Fibroblast of pulmonary artery (primary cell): ENCODE measurements at regions not wholly inside any gene's neighbourhood (a gene's known extent, or its start where the extent isn't known, plus 50 kb on each side); places are given as distances from the start of the nearest gene placed in this dataset.

Experiments
- DNase-seq: peaks from one replicate; pipeline ENCODE4 v3.0.0-alpha.2; 2010; ENCODE audit warnings: low read depth
- H3K4me3 ChIP-seq: replicated peaks from 2 replicates; pipeline ENCODE4 v1.5.1; 2011; ENCODE audit warnings: low read depth, mild to moderate bottlenecking, control low read depth, low read length, moderate library complexity
- TF ChIP-seq, protein P1 (sequence below): IDR thresholded peaks from 2 replicates; pipeline ENCODE4 v1.5.1; 2011; ENCODE audit warnings: mild to moderate bottlenecking, control low read depth, low read length, inconsistent platforms; ENCODE audit errors: missing control alignments

GRCh38 chr4:14458463-14458862 is 543.8 kb upstream of the CPEB2 start:
- no peak for DNase-seq
- TF ChIP-seq, protein P1, sequence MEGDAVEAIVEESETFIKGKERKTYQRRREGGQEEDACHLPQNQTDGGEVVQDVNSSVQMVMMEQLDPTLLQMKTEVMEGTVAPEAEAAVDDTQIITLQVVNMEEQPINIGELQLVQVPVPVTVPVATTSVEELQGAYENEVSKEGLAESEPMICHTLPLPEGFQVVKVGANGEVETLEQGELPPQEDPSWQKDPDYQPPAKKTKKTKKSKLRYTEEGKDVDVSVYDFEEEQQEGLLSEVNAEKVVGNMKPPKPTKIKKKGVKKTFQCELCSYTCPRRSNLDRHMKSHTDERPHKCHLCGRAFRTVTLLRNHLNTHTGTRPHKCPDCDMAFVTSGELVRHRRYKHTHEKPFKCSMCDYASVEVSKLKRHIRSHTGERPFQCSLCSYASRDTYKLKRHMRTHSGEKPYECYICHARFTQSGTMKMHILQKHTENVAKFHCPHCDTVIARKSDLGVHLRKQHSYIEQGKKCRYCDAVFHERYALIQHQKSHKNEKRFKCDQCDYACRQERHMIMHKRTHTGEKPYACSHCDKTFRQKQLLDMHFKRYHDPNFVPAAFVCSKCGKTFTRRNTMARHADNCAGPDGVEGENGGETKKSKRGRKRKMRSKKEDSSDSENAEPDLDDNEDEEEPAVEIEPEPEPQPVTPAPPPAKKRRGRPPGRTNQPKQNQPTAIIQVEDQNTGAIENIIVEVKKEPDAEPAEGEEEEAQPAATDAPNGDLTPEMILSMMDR = no peak
- no peak overlapping the region for H3K4me3 ChIP-seq

DNA sequence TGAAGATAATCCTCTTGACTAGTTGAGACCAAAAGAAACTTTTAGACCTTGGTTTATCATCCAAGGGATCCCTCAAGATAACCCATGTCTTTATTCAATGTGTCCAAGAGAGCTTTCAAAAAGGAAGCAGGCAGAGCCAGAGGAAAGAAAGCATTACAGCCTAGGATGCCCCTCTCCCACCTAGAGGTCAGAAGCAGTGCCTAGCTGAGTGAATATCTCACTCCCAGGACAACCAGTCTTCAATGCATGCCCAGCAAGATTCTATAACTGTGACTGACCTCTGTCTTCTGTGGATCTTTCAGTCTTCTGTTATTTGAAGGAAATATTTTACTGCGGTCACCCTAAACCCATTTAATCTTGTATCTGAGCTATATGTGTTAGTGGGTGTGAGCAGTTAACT is 537.2 kb upstream of the CPEB2 start:
- DNase-seq = no peak
- TF ChIP-seq, protein P1 = no peak
- no peak overlapping the region for H3K4me3 ChIP-seq

- no peak for DNase-seq
- TF ChIP-seq, protein P1 = no peak
These were observed 536.8 kb upstream of the CPEB2 start for GRCh38 chr4:14465507-14465906.

DNA sequence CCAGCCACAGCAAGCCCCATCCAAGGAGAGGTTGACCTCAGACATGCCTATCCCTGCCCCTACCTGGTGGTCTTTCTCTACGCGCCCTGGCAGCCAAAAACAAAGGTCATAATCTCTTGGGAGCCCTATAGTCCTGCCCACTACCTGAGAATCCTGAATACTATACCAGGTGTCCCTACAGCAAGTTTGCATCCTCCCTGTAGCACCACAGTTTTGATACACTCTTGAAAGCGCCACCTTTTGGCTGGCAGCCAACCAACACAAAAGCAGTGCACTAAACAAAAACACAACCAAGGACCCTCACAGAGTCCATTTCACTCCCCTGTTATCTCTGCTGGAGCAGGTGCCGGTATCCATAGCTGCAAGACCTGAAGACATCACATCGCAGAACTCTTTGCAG is 523.8 kb upstream of the CPEB2 start:
- TF ChIP-seq, protein P1 = no peak
- no peak for DNase-seq
- H3K4me3 ChIP-seq = no peak overlapping the region

More at GRCh38 chr4:14465507-14465906, 536.8 kb upstream of the CPEB2 start:
- H3K4me3 ChIP-seq = no peak overlapping the region

- H3K4me3 ChIP-seq = no peak overlapping the region
- no peak for DNase-seq
- TF ChIP-seq, protein P1 = no peak
These were observed 505.9 kb upstream of the CPEB2 start for GRCh38 chr4:14496408-14496807.

- no peak for DNase-seq
- TF ChIP-seq, protein P1 = no peak
- H3K4me3 ChIP-seq = no peak overlapping the region
These were observed 505.3 kb upstream of the CPEB2 start for GRCh38 chr4:14496969-14497368.

DNA sequence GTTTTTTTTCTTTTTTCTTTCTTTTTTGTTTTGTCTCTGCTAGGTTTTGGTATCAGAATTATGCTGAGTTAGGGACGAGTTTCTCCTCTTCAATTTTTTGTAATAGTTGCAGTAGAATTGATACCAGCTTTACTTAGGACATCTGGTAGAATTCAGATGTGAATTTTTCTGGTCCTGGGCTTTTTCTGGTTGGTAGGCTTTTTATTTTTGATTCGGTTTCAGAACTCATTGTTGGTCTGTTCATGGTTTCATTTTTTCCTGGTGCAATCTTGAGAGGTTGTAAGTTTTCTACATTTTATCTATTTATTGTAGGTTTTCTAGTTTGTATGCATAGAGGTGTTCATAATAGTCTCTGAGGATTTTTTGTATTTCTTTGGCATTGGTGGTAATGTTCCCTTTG is 498.1 kb upstream of the CPEB2 start:
- H3K4me3 ChIP-seq = no peak overlapping the region
- TF ChIP-seq, protein P1 = no peak
- DNase-seq = no peak
